ENCODE measurements at regions not wholly inside any gene's neighbourhood (a gene's known extent, or its start where the extent isn't known, plus 50 kb on each side); places are given as distances from the start of the nearest gene placed in this dataset.

DNA sequence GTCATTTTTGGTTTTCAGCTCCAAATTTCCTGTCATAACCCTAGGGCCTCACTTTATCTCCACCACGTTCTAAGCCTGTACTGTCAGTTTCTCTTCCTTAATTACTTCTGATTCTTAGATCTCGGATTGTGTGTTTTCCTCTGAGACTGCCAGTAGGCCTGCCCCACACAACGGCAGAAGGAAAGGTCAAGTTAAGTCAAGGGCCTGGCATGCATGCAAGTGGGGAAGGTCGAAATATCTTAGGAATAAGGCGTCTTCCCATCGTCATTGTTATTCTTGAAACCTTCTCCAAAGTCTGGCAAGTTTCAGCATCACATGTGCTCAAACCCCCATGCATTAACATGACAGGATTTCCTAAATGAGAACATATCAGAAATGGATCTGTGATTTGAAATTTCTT lies 203.5 kb upstream of the TSHZ2 start:
- no peak overlapping the region for H3K56ac ChIP-seq (ENCODE audit: extremely low read depth, insufficient read depth, low read length)
- H3K27me3 ChIP-seq (ENCODE audit: control insufficient read depth, insufficient read depth, low read length), result no peaks in the 10 kb centered on the region
- H2BK15ac ChIP-seq (ENCODE audit: low read depth, low read length), result no peak overlapping the region
- H3K14ac ChIP-seq (replicated peaks; ENCODE audit: low read depth, low read length), result no peak overlapping the region
- WGBS, 2 experiments (ENCODE audit: extremely low coverage in 2 of 2, insufficient read length in 1 of 2), result no CpG with 5 or more reads among the region's 6 CpGs
- no peak overlapping the region for H3K23ac ChIP-seq (ENCODE audit: low read depth, low read length)
- dilution Hi-C loops (cut with HindIII; ENCODE audit: low sequenced_read_pairs, unreplicated experiment) (no loop called here), in situ Hi-C loops (cut with MboI; ENCODE audit: low sequenced_read_pairs) (no loop called here), intact Hi-C loops (cut with micrococcal nuclease) (no loop called here)
- H3K9ac ChIP-seq (ENCODE audit: low read depth, low read length), result no peak overlapping the region
- H3K27ac ChIP-seq (ENCODE audit: insufficient read depth, low read length), result no peak overlapping the region
- H2AK5ac ChIP-seq (ENCODE audit: low read depth, low read length), result no peak overlapping the region
- H3K4me2 ChIP-seq (ENCODE audit: low read depth, low read length), result no peak overlapping the region
- no peak for TF ChIP-seq SMC3 (IDR thresholded peaks at IDR 0.05; ENCODE audit: low read depth, low read length)
- no peak for TF ChIP-seq RFX5 (IDR thresholded peaks at IDR 0.05; ENCODE audit: low read depth, low read length)
- no peak for TF ChIP-seq MXI1 (IDR thresholded peaks at IDR 0.05; ENCODE audit: borderline replicate concordance, low read depth, low read length)
- no peak for TF ChIP-seq RAD21 (IDR thresholded peaks at IDR 0.05; ENCODE audit: low read length)
- TF ChIP-seq CHD1 (IDR thresholded peaks at IDR 0.05; ENCODE audit: low read depth, low read length), result no peak
- no peak overlapping the region for H3K4ac ChIP-seq (ENCODE audit: low read depth, low read length)
- H4K20me1 ChIP-seq (ENCODE audit: insufficient read depth, low read length), result no peaks in the 10 kb centered on the region
- BruUV-seq (replicated peaks), result no TSS peak
- H3K18ac ChIP-seq (ENCODE audit: low read depth, low read length), result no peak overlapping the region
- no peaks in the 10 kb centered on the region for H3K9me1 ChIP-seq (ENCODE audit: insufficient read depth, low read length)
- no peaks in the 10 kb centered on the region for H3K79me1 ChIP-seq (ENCODE audit: low read depth in 1 of 2, low read length in 2 of 2)
- no peak overlapping the region for H2BK20ac ChIP-seq (ENCODE audit: low read depth, low read length)
- no peak overlapping the region for H3K4me3 ChIP-seq (ENCODE audit: insufficient read depth, low read depth, low read length)
- H2BK120ac ChIP-seq (ENCODE audit: low read depth, low read length), result no peak overlapping the region
- H2BK5ac ChIP-seq (ENCODE audit: low read depth, low read length, poor library complexity, severe bottlenecking), result no peak overlapping the region
- no peak overlapping the region for H4K91ac ChIP-seq (ENCODE audit: insufficient read depth, low read depth, low read length)
- H2AK9ac ChIP-seq (replicated peaks; ENCODE audit: low read depth, low read length, poor library complexity), result no peak overlapping the region
- no peaks in the 10 kb centered on the region for H3K4me1 ChIP-seq (ENCODE audit: control insufficient read depth, insufficient read depth, low read length)
- ChIA-PET CTCF (no interaction called here), POLR2A (ENCODE audit: unreplicated experiment) (no interaction called here)
- ATAC-seq (ENCODE audit: low read depth), result no peak
- H3K36me3 ChIP-seq (ENCODE audit: control insufficient read depth, insufficient read depth, low read length), result no peaks in the 10 kb centered on the region
- DNase-seq, result no peak
- H4K8ac ChIP-seq (ENCODE audit: low read depth in 2 of 2, low read length in 2 of 2), result no peak overlapping the region
- no peak overlapping the region for H2AFZ ChIP-seq (replicated peaks; ENCODE audit: low read length, poor library complexity)
- H4K5ac ChIP-seq (ENCODE audit: low read depth, low read length), result no peak overlapping the region
- H3K9me3 ChIP-seq (ENCODE audit: control insufficient read depth, insufficient read depth, low read length), result no peaks in the 10 kb centered on the region

Data from IMR-90 (cell line).